PC-9 (cell line): ENCODE measurements at regions not wholly inside any gene's neighbourhood (a gene's known extent, or its start where the extent isn't known, plus 50 kb on each side); places are given as distances from the start of the nearest gene placed in this dataset.

Experiments
- BruUV-seq: library from RNA; stranded (reverse); fragments of 400-500 nt; replicated peaks from 2 replicates; lab custom pipeline; 2021; lab: Mats Ljungman, UMichigan
- CTCF ChIA-PET: fragments of 300-600 bp; sonication (Branson Sonifier 250); formaldehyde crosslinking; loops from one replicate; lab custom pipeline; 2022; ENCODE audit warnings: antibody characterized with exemption; lab: Charles Lee
- POLR2A ChIA-PET: fragments of 300-600 bp; sonication (Branson Sonifier 250); formaldehyde crosslinking; loops from one replicate; lab custom pipeline; 2022; ENCODE audit warnings: antibody characterized with exemption; ENCODE audit not compliant: unreplicated experiment; lab: Charles Lee
- DNase-seq, 2 experiments: peaks; one replicate each; pipeline versions ENCODE4 v3.0.0 to v3.0.0-alpha.2; 2015 to 2022; ENCODE audit warnings: mixed read lengths in 1 of 2
- H2AFZ ChIP-seq: fragments of 200-600 bp; sonication (generic); 2 replicates; pipeline ENCODE4 v1.8.1; 2017; ENCODE audit warnings: antibody characterized with exemption
- H3F3A ChIP-seq: fragments of 200-600 bp; sonication (generic); 2 replicates; pipeline ENCODE4 v1.8.1; 2017; ENCODE audit warnings: antibody characterized with exemption, mild to moderate bottlenecking, low read depth; ENCODE audit not compliant: insufficient read depth
- H3K27ac ChIP-seq: fragments of 200-600 bp; sonication (generic); 2 replicates; pipeline ENCODE4 v1.6.1; 2016; ENCODE audit warnings: mixed run types
- H3K27me3 ChIP-seq: fragments of 200-600 bp; sonication (generic); 2 replicates; pipeline ENCODE4 v1.6.1; 2016; ENCODE audit warnings: low read depth, mixed run types; ENCODE audit not compliant: insufficient read depth
- H3K36me3 ChIP-seq: fragments of 200-600 bp; sonication (generic); 2 replicates; pipeline ENCODE4 v1.6.1; 2016; ENCODE audit warnings: low read depth, mixed run types
- H3K4me1 ChIP-seq: fragments of 200-600 bp; sonication (generic); replicated peaks from 2 replicates; pipeline ENCODE4 v1.6.1; 2016; ENCODE audit warnings: mixed run types; ENCODE audit not compliant: insufficient read depth
- H3K4me2 ChIP-seq: fragments of 200-600 bp; sonication (generic); 2 replicates; pipeline ENCODE4 v1.6.1; 2017; ENCODE audit warnings: mixed run types
- H3K4me3 ChIP-seq: fragments of 200-600 bp; sonication (generic); 2 replicates; pipeline ENCODE4 v1.6.1; 2016; ENCODE audit warnings: mixed run types
- H3K79me2 ChIP-seq: fragments of 200-600 bp; sonication (generic); 2 replicates; pipeline ENCODE4 v1.6.1; 2017; ENCODE audit warnings: low read depth, mixed run types
- H3K9me2 ChIP-seq: fragments of 200-600 bp; sonication (generic); 2 replicates; pipeline ENCODE4 v1.8.1; 2017; ENCODE audit warnings: mild to moderate bottlenecking; ENCODE audit not compliant: insufficient read depth
- H3K9me3 ChIP-seq: fragments of 200-600 bp; sonication (generic); 2 replicates; pipeline ENCODE4 v1.8.1; 2016; ENCODE audit warnings: low read depth; ENCODE audit not compliant: insufficient read depth
- H4K20me1 ChIP-seq: fragments of 200-600 bp; sonication (generic); 2 replicates; pipeline ENCODE4 v1.8.1; 2017; ENCODE audit not compliant: insufficient read depth
- EZH2 ChIP-seq: fragments of 200-600 bp; sonication (generic); IDR thresholded peaks from 2 replicates; pipeline ENCODE4 v1.8.0; 2017; ENCODE audit warnings: antibody characterized with exemption, low read depth
- intact Hi-C: fragments of 100-400 bp; cut with micrococcal nuclease; formaldehyde crosslinking; loops from one replicate; pipeline ENCODE4 v1.10.0; 2022; ENCODE audit not compliant: unreplicated experiment
- TF ChIP-seq, protein P1 (sequence below): fragments of 200-600 bp; sonication (generic); conservative IDR thresholded peaks from 2 replicates; pipeline ENCODE4 v1.6.1; 2017; ENCODE audit warnings: mixed run types, antibody characterized with exemption, mild to moderate bottlenecking, moderate library complexity

- no TSS peak for BruUV-seq
- no peak overlapping the region for H2AFZ ChIP-seq
- no peaks in the 10 kb centered on the region for H3K36me3 ChIP-seq
- no peak overlapping the region for H3K4me2 ChIP-seq
- H4K20me1 ChIP-seq, result no peaks in the 10 kb centered on the region
- no peaks in the 10 kb centered on the region for H3K79me2 ChIP-seq
- no peak overlapping the region for H3K4me3 ChIP-seq
- DNase-seq, result no peak
- H3K4me1 ChIP-seq, result no peaks in the 10 kb centered on the region
- H3K9me2 ChIP-seq, result no peaks in the 10 kb centered on the region
- H3K27ac ChIP-seq, result no peak overlapping the region
- intact Hi-C loops, result no loop called here
- no peak for TF ChIP-seq EZH2
- TF ChIP-seq, protein P1, sequence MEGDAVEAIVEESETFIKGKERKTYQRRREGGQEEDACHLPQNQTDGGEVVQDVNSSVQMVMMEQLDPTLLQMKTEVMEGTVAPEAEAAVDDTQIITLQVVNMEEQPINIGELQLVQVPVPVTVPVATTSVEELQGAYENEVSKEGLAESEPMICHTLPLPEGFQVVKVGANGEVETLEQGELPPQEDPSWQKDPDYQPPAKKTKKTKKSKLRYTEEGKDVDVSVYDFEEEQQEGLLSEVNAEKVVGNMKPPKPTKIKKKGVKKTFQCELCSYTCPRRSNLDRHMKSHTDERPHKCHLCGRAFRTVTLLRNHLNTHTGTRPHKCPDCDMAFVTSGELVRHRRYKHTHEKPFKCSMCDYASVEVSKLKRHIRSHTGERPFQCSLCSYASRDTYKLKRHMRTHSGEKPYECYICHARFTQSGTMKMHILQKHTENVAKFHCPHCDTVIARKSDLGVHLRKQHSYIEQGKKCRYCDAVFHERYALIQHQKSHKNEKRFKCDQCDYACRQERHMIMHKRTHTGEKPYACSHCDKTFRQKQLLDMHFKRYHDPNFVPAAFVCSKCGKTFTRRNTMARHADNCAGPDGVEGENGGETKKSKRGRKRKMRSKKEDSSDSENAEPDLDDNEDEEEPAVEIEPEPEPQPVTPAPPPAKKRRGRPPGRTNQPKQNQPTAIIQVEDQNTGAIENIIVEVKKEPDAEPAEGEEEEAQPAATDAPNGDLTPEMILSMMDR, result no peak
- H3K27me3 ChIP-seq, result no peaks in the 10 kb centered on the region
- no peaks in the 10 kb centered on the region for H3F3A ChIP-seq
- ChIA-PET CTCF (no interaction called here), POLR2A (no interaction called here)
- H3K9me3 ChIP-seq, result no peaks in the 10 kb centered on the region
Observed at GRCh38 chr1:30045304-30046090, 677.9 kb downstream of the MATN1 start.

DNA sequence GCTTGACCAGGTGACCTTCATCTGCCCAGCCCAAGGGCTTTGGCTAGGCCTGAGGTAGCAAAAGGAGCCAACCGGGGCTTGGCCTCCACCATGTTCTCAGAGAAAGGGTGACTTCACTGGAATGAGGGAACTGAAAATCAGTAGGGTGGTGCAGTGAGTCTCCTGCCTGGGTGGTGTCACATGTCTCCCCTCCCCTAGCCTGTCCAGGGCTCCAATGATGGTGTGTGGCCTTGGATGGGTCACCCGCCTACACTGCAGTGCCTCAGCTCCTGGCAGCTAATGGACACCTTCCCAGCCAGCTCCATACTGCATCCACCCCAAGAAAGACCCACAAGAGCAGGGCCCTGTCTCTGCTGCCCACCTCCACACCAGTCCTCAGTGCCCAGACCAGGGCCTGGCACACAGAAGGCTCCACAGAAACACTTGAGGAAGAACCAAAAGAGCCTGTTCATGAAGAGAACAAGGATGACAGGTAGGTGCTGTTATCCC lies 678.7 kb downstream of the MATN1 start:
- Histone ChIP-seq H3K79me2 (no peaks in the 10 kb centered on the region), H4K20me1 (no peaks in the 10 kb centered on the region), H3K27me3 (no peaks in the 10 kb centered on the region), H3K36me3 (no peaks in the 10 kb centered on the region), H2AFZ (no peak overlapping the region), H3K9me3 (no peaks in the 10 kb centered on the region), H3K4me3 (no peak overlapping the region), H3F3A (no peaks in the 10 kb centered on the region), H3K27ac (no peak overlapping the region), H3K4me1 (0 out of 2 replicates have a peak, but pooled peaks cover 1% of the 10 kb centered on the region), H3K9me2 (no peaks in the 10 kb centered on the region), H3K4me2 (no peak overlapping the region)
- no peak for DNase-seq
- ChIA-PET CTCF (no interaction called here), POLR2A (no interaction called here)
- TF ChIP-seq EZH2, result no peak
- TF ChIP-seq, protein P1, result no peak
- BruUV-seq, result no TSS peak
- intact Hi-C loops, result no loop called here

DNA sequence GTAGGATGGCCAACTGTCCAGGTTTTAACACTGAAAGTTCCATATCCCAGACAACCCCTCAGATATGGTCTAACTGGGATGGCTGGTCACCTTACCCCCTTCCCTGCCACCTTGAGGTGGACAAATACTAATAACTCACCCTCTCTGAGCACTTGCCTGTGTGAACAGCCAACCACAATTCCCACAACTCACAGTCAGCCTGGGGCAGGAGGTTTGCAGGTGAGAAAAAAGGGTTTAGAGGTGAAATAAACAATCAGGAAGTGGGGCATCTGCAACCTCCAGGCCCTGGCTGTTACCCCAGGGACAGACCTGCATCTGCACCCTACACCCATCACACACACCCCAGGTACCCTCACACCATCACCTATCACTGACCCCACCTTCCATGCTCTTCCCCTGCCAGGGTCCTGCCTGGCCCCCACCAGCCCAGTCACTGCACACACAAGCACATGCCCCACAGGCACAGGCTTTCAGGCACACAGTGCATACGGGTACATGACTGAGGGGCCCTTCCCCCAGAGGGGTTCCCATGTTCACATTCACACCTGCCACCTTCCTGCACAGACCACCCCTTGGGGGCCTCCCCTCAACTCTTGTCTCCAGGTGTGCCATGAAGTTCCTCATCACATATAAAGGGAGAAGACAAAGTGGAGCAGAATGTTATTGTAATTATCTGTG lies 679.5 kb downstream of the MATN1 start:
- BruUV-seq, result no TSS peak
- no peak for TF ChIP-seq EZH2
- TF ChIP-seq, protein P1, result no peak
- no peaks in the 10 kb centered on the region for H3K9me3 ChIP-seq
- no peaks in the 10 kb centered on the region for H3F3A ChIP-seq
- ChIA-PET CTCF (no interaction called here), POLR2A (no interaction called here)
- intact Hi-C loops, result no loop called here
- no peaks in the 10 kb centered on the region for H3K79me2 ChIP-seq
- DNase-seq, result no peak
- H3K36me3 ChIP-seq, result no peaks in the 10 kb centered on the region
- H4K20me1 ChIP-seq, result no peaks in the 10 kb centered on the region
- H3K9me2 ChIP-seq, result no peaks in the 10 kb centered on the region
- H2AFZ ChIP-seq, result no peak overlapping the region
- H3K4me2 ChIP-seq, result no peak overlapping the region
- H3K4me3 ChIP-seq, result no peak overlapping the region
- 0 out of 2 replicates have a peak, but pooled peaks cover 5% of the 10 kb centered on the region for H3K4me1 ChIP-seq
- no peaks in the 10 kb centered on the region for H3K27me3 ChIP-seq
- H3K27ac ChIP-seq, result no peak overlapping the region
